AG04449 (cell line): ENCODE measurements at regions not wholly inside any gene's neighbourhood (a gene's known extent, or its start where the extent isn't known, plus 50 kb on each side); places are given as distances from the start of the nearest gene placed in this dataset.
"Not testable (repeated sequence)": the region's sequence is repeated elsewhere in the genome, so short reads cannot be mapped to it uniquely, and the experiment has no call there.

Experiments
- CTCF ChIA-PET: fragments of 350-600 bp; formaldehyde crosslinking; extraction: SDS; loops from one replicate; lab custom pipeline; 2021; ENCODE audit warnings: antibody characterized with exemption; lab: Yijun Ruan, JAX
- POLR2A ChIA-PET: fragments of 400-600, 350-600 bp; formaldehyde crosslinking; extraction: SDS; loops from one replicate; lab custom pipeline; 2020; ENCODE audit warnings: antibody characterized with exemption, inconsistent platforms; lab: Yijun Ruan, JAX
- DNase-seq: peaks from one replicate; pipeline ENCODE4 v3.0.0-alpha.2; 2010; ENCODE audit warnings: low read depth, low spot score
- H3K4me3 ChIP-seq: 2 replicates; pipeline ENCODE4 v1.5.1; 2011; ENCODE audit warnings: low read depth, mild to moderate bottlenecking, control low read depth, low read length
- CTCF ChIP-seq: IDR thresholded peaks from one replicate; pipeline ENCODE4 v1.5.1; 2011; ENCODE audit warnings: mild to moderate bottlenecking, moderate library complexity, low read length, control low read depth, inconsistent platforms; ENCODE audit not compliant: insufficient read depth; ENCODE audit errors: missing control alignments

- ChIA-PET POLR2A (no interaction called here), CTCF (no interaction called here)
- TF ChIP-seq CTCF = no peak
- H3K4me3 ChIP-seq = no peak overlapping the region
- no peak for DNase-seq
These were observed 273.7 kb upstream of the USP9Y start for GRCh38 chrY:12427361-12427760.

GRCh38 chrY:12431546-12431945 is 269.5 kb upstream of the USP9Y start:
- no peak overlapping the region for H3K4me3 ChIP-seq
- no peak for DNase-seq
- POLR2A ChIA-PET = no interaction called here

GRCh38 chrY:12438823-12439222 is 262.2 kb upstream of the USP9Y start:
- CTCF ChIA-PET, POLR2A ChIA-PET: not testable (repeated sequence)

More at GRCh38 chrY:12431546-12431945, 269.5 kb upstream of the USP9Y start:
- TF ChIP-seq CTCF = no peak
- CTCF ChIA-PET = no interaction called here

GRCh38 chrY:12444200-12444599 is 256.8 kb upstream of the USP9Y start:
- DNase-seq = no peak
- ChIA-PET CTCF (no interaction called here), POLR2A (no interaction called here)
- H3K4me3 ChIP-seq = no peak overlapping the region
- TF ChIP-seq CTCF = no peak

More at GRCh38 chrY:12438823-12439222, 262.2 kb upstream of the USP9Y start:
- H3K4me3 ChIP-seq, DNase-seq: not testable (repeated sequence)

GRCh38 chrY:12446486-12447265 is 254.4 kb upstream of the USP9Y start:
- DNase-seq, POLR2A ChIA-PET, CTCF ChIA-PET, H3K4me3 ChIP-seq: not testable (repeated sequence)

GRCh38 chrY:12448561-12448960 is 252.5 kb upstream of the USP9Y start:
- CTCF ChIA-PET, DNase-seq, H3K4me3 ChIP-seq, POLR2A ChIA-PET: not testable (repeated sequence)

- H3K4me3 ChIP-seq, CTCF ChIA-PET, DNase-seq, POLR2A ChIA-PET: not testable (repeated sequence)
These were observed 247.7 kb upstream of the USP9Y start for GRCh38 chrY:12453318-12453717.

- TF ChIP-seq CTCF = no peak
- ChIA-PET POLR2A (no interaction called here), CTCF (no interaction called here)
- no peak for DNase-seq
- no peak overlapping the region for H3K4me3 ChIP-seq
These were observed 241.1 kb upstream of the USP9Y start for GRCh38 chrY:12459965-12460364.
